HPDE6-E6E7 (cell line): ENCODE measurements at regions not wholly inside any gene's neighbourhood (a gene's known extent, or its start where the extent isn't known, plus 50 kb on each side); places are given as distances from the start of the nearest gene placed in this dataset.

Experiments
- DNase-seq: peaks from one replicate; pipeline ENCODE4 v3.0.0; 2011; ENCODE audit warnings: missing footprints; ENCODE audit errors: extremely low spot score

GRCh38 chr6:16078064-16078463, 50.8 kb upstream of the MYLIP start:
- no peak for DNase-seq

- no peak for DNase-seq
Observed at GRCh38 chr6:16069671-16070070, 59.2 kb upstream of the MYLIP start.

GRCh38 chr6:16069222-16069621, 59.7 kb upstream of the MYLIP start:
- no peak for DNase-seq

GRCh38 chr6:16067568-16067967, 61.3 kb upstream of the MYLIP start:
- DNase-seq = no peak

GRCh38 chr6:16064671-16065072, 64.2 kb upstream of the MYLIP start:
- no peak for DNase-seq

GRCh38 chr6:16063580-16063979, 65.3 kb upstream of the MYLIP start:
- no peak for DNase-seq

- DNase-seq = no peak
Observed at GRCh38 chr6:16061818-16062217, 67.1 kb upstream of the MYLIP start.

- no peak for DNase-seq
Observed at GRCh38 chr6:16060039-16060438, 68.8 kb upstream of the MYLIP start.

- no peak for DNase-seq
Observed at GRCh38 chr6:16059496-16059895, 69.4 kb upstream of the MYLIP start.

GRCh38 chr6:16058929-16059345, 69.9 kb upstream of the MYLIP start:
- no peak for DNase-seq

GRCh38 chr6:16058201-16058928, 70.5 kb upstream of the MYLIP start:
- no peak for DNase-seq

GRCh38 chr6:16057446-16057845, 71.4 kb upstream of the MYLIP start:
- DNase-seq = no peak

- DNase-seq = no peak
Observed at GRCh38 chr6:16056263-16056870, 72.5 kb upstream of the MYLIP start.

- DNase-seq = no peak
Observed at GRCh38 chr6:16055852-16056251, 73.0 kb upstream of the MYLIP start.

- DNase-seq = no peak
Observed at GRCh38 chr6:16049168-16049567, 79.7 kb upstream of the MYLIP start.

GRCh38 chr6:16048221-16048620, 80.7 kb upstream of the MYLIP start:
- DNase-seq = no peak

- no peak for DNase-seq
Observed at GRCh38 chr6:16047435-16047990, 81.4 kb upstream of the MYLIP start.

GRCh38 chr6:16045238-16045637, 83.6 kb upstream of the MYLIP start:
- no peak for DNase-seq

- no peak for DNase-seq
Observed at GRCh38 chr6:16044211-16044643, 84.7 kb upstream of the MYLIP start.

GRCh38 chr6:16043171-16044135, 85.4 kb upstream of the MYLIP start:
- DNase-seq = no peak

GRCh38 chr6:16042751-16043150, 86.1 kb upstream of the MYLIP start:
- no peak for DNase-seq

- DNase-seq = no peak
Observed at GRCh38 chr6:16041327-16041726, 87.6 kb upstream of the MYLIP start.
